HG03520 (cell line): ENCODE measurements at regions not wholly inside any gene's neighbourhood (a gene's known extent, or its start where the extent isn't known, plus 50 kb on each side); places are given as distances from the start of the nearest gene placed in this dataset.

Source experiments
- ATAC-seq: cut with Tn5 transposase; IDR thresholded peaks from one replicate; pipeline ENCODE4 v1.9.1; 2021; ENCODE audit warnings: mild to moderate bottlenecking, moderate library complexity; ENCODE audit not compliant: unreplicated experiment

DNA sequence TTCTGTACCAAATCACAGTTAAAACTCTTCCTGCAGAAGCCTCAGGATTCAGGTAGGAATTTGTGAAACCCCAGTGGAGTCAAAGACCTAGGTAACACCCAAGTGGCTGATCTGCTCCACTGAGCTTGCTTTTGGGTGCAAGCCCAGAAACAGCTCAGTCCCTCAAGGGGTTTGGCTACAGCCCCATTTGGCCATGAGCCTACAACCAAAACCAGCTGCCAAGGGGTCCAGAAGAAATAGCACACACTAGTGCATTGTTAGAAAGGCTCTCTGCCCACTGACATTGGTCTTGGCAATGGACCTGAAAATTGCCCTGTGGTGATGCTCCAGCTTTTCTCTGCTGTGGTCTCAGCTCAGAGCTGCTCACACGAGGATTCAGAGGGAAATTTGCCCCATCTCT lies 577.4 kb upstream of the INTU start:
- ATAC-seq = no peak

DNA sequence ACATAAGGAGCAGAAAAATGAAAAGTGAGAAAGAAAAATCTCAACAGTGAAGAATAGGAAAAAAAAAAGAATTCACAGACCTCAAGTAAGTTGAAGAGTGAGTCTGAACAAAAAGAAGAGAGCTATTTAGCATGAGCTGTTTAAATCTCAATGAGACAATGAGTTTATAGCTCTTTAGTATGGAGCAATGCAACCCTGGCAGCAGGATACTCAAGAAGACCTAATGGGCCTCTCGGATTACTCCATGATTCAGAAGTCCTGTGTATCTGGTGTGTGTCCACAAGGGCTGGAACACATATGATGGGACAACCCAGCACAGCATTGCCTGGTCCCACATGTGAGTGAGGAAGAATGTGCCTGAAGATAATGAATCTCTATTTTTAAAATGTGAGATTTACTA lies 563.1 kb upstream of the INTU start:
- no peak for ATAC-seq

DNA sequence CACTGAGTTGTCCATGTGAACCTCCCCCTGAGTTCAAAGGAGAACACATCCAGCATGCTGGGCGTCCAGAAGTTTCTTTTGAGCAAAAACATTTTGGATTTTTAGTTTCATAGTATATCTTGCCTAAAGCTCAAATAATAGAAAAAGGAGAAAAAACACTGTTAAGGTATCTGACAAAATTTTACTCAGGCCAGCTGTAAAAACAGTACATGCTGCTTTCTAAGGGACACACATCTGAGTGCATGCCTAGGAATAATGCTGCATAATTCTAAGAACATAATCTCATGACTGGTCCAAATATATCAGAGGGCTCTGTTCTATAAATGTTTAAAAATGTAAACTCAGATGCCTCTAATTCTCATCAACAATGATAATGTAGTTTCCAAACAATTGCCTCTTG lies 561.3 kb upstream of the INTU start:
- no peak for ATAC-seq

DNA sequence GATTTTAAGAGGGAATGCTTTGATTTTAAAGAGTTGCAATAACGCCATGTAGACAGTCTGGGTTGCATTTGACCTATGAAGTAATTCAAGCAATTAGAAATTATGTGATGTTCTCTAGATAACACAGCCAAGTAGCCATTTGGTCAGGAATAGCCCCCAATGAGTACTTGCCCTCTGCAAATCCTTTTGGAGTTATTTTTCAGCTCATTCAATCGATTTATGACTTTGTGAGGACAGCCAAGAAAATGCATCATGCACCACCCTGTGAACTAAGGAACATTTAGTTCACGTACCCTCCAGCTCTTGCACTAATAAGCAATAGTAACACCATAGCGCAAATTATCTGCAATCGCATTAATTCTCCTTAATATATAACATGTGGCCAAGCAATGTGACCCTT lies 552.6 kb upstream of the INTU start:
- no peak for ATAC-seq

DNA sequence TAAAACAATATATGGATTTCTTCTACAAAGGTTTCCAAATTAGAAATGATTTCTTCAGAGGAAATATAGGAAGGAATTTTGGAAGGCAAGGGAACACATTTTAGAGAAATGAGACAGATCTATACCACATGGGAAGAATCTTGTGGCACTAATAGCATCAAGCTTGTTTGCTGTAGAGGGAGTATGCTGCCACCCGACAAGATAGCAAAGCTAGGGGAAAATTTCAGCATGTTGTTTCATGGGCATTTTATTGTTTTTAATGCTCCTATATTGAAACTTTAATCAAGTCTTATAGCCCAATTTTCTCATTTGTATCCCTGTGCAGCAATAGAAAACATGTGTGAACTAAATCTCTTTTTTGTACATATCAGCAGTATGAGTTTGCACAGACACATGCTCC lies 551.7 kb upstream of the INTU start:
- ATAC-seq = no peak

DNA sequence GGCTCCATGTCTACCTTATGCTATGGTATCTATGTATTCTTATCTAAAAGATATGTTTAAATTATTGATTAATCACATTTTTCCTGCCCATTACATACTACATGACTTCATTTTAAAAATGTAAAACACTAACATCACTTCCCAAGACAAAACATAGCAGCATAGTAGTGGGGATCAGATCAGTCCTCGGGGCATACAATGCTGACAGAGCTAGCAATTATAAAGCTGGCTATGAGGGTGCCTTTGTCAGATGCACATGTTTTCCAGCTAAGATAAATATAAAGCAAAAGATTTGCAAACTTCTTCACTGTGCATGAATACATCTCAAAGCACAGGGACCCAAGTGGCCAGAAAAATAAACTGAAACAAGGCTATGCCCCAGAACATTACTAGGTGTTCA lies 549.8 kb upstream of the INTU start:
- ATAC-seq = no peak

DNA sequence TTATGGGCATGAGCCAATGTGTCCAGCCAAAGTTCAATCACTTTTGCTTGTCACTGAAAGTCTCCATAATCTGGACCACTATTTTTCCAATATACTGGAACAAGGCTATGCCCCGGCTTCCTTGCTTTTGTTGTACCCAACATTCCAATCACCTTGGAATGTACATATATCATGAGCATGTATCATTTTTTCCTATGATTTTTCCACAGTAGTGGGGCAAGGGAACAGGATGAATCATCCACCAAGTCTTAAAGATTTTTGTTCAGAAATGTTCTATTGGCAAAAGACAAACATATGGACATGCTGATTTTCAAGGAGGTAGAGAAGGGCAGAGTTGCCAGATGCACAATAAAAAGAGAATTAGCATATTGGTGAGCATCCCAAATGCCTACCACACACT lies 548.1 kb upstream of the INTU start:
- ATAC-seq = no peak

DNA sequence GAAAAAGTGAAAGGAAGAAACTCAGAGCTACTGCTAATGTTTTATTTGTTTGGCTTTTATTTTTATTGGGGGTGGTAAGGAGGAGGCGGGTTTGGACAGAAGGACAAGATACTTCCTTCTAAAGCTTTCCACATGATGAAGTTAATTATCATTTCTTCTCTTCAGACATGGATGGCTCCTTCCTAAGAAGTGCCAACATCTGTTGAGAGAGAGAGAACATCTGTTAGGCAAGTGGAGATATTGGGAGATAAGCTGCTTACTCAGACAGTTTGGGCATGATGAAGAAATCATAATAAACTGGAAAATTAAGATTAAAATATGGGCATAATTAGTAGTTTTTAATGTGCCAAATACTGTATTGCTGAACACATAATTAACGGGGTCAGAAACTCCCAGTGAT lies 535.7 kb upstream of the INTU start:
- ATAC-seq = no peak

DNA sequence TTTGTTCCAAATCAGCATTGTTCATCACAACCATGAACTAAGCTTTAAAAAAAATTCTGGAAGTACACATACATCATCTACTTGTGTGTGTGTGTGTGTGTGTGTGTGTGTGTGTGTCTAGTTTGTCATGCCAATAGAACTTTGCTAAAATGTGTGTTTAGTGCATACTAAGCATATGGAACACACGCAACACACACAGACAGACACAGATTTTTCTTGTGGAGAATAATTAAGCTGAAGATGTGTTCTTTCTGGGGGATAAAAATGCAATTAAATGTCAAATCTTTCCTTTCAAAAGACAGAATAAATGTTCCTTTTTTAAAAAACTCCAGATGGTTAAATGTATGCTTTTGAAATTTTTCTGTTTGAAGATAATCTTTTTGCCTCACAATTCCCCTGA lies 530.4 kb upstream of the INTU start:
- ATAC-seq = no peak

DNA sequence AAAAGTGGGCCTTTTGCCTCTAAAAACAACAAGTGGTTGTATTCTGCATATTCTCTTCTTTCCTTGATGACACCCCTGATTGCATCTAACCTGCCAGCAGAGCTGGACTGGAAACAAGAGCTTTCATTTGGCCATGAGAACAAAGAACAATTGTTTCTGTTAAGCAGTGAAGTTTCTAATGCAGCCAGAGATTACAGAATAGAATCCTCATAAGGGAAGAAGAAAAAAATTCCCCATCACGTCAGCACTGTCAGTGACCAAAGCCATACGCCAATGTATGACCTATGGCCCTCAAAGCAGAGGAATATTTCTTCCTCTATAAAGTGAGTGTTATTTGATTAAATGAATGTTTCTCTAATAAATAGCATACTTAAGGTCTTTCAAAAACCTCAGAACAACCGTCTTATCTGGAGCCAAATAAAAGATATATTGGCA lies 529.1 kb upstream of the INTU start:
- ATAC-seq = no peak

DNA sequence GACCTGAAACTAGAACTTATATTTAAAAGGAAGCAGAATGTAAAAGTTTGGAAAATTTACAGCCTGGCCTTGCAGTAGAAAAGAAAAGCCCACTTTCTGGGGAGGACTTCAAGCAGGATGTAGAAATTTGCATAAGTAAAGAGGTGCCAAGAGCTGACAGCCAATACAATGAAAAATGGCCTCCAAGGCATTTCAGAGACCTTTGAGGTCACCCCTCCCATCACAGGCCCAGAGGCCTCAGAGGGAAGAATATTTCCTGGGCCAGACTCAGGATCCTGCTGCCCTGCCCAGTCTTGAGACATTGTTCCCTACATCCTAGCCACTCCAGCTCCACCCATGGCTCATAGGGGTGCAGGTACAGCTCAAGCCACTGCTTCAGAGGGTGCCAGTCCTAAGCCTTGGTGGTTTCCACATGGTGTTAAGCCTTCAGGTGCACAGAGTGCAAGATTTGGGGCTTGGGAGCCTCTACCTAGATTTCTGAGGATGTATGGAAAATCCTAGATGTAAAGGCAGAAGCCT lies 518.9 kb upstream of the INTU start:
- ATAC-seq = no peak

DNA sequence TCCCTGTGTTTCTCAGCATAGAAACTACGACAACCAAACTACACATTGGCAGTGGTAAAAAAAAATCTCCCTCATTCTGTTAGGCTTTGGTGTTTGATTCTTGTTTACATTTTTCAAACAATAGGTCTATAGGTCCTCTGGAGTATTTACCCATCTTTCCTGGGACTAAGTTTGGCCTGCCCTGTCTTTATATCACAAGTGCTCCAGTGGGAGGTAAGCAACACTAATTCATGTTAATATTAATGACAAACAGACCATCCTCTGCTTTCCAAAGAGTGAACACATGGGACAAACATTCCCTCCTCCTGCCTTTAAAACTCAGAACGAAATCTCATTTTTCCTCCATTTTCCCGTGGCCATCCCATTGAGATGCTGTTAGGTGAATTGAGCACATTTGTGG lies 514.1 kb upstream of the INTU start:
- ATAC-seq = no peak

DNA sequence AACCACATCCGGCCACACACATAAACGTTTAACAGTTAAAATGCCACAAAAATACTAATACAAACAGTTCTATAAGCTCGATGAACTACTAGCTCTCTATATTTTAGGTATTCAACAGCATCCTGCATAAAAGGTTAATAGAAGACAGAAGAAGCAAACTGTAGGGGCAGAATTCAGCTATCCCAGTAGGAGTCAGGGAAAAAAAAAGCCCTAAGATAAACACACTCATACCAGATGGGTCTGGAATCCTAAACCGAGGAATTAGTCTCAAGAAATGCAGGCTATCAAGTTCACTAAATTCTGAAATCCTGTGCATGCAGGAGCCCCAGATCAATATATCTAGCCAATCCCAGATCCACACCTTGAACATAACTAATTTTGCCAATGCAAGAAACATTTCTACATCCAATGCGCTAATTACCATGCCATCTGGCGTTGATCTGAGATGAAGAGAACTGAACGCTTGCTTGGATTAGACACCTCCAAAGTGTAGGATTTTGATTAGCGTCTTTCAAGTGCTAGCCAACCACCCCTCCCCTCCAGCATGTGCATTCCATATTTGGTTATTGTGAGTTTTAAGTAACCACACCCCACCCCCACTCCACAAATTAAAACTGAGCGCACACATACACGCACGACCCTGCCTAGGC lies 512.2 kb upstream of the INTU start:
- no peak for ATAC-seq

DNA sequence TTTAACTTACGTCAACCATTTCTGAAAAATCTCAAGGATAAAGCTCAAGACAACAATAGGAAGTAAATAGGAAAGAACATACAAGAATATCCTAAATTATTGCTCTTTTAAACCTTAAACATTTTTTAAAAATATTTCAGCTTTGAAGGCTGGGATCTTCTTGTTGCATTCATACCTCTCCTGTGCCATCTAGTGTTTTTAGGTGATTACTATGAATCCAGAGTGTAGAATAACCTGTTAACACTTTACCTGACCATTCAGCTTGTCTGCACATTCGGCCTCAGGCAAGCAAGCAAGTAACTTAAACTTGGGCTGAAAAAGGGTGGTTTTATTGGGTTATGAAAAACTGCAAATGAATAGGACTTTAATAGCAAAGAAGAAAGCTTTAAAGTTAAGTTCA lies 507.8 kb upstream of the INTU start:
- ATAC-seq = no peak

DNA sequence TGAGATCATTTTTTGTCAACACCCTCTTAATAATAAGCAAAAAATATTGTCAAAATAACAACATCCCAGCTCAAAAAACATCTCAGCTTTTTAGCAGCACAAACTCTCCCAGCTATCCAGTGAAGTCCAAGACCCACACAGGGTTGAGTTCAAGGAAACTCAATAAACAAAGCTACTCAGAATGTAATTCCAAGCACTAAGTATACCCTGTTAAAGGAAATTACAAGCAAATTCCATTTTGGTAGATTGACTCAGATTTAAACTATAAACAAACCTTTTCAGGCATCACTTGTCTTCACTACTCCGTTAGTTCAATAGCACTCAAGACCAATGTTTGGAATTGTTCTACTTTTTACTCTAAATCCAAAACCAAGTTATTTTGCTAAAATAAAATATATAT lies 506.0 kb upstream of the INTU start:
- ATAC-seq = no peak

DNA sequence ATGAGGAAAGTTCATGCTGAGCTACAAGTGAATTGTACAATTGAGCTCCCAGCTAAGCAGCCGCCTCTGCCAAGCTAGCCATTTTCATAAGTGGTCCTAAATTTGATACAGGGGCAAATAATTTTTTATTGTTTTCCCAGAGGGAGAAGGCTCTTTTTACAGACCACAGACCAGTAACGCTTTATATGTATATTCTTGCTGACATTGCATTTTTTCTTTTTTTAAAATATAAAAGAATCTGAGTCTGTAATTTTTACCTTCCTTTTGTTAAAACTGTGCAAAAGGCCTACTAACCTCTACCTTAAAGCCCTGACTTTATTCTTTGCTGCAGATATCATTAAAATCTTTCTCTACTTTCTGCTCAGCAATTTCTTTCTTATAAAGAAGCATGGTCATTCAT lies 501.2 kb upstream of the INTU start:
- ATAC-seq = no peak

DNA sequence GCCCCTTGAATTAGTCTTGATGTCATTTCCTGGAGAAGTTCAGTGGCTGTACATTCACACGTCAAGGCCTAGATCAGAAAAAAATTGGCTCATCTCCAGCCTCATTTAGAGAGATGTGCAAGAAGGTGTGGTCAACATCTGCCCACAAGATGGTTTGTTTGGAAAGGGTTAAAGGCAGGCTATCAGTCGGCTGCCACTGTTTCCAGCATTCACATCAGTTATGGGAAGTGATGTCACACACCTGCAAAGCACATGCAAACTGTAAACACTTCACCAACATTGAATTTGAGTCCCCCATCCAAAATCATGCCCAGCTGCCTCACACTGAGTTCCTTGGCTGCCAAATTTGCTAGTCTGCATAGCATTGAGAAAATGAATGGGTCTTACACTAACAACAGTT lies 498.3 kb upstream of the INTU start:
- ATAC-seq = no peak

DNA sequence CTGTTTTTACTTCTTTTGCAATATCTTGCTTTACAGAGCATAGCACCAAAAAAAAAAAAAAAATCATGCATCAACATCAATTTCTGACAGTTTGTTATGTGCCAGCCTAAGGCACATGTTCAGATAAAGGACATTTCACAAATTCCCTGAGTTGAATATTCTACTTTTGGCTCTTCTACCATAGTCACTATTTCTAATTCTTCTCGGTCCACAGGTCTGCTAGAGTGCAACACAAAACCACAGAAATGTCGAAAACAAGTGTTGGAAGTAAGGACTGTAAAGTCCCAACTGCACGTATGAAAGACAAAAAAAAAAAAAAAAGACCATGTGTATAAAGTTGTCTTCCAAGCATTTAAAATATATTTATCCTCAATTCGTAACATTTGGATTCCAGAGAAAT lies 494.2 kb upstream of the INTU start:
- ATAC-seq = no peak

DNA sequence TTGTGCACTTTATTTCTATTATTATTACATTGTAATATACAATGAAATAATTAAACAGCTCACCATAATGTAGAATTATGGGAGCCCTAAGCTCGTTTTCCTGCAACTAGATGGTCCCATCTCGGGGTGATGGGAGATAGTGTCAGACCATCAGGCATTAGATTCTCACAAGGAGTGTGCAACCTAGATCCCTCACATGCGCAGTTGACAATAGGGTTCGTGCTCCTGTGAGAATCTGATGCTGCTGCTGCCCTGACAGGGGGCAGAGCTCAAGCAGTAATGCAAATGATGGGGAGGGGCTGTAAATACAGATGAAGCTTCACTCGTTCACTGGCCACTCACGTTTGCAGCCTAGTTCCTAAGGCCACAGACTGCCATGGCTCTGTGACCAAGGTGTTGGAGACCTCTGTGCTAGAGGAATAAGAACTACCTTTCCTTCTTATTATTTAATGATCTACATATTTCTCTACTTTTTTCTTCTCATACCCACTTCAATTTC lies 492.9 kb upstream of the INTU start:
- ATAC-seq = no peak

DNA sequence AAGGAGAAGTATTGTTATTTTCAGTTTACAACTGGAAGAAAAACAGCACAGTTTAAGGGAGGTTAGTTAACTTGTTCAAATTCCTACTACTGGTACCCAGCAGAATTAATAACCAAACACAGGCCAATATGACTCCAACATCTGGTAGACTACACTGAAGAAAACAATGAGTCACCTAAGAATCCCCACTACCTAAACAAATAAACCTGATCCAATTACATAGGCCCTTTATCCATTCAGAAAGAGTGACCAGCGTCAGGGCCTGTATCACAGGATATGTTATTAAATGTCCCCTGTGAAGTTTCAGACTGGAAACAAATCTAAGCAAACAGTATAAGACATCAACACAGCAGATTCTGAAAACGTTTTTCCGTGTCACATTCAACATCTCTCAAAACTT lies 492.5 kb upstream of the INTU start:
- no peak for ATAC-seq

DNA sequence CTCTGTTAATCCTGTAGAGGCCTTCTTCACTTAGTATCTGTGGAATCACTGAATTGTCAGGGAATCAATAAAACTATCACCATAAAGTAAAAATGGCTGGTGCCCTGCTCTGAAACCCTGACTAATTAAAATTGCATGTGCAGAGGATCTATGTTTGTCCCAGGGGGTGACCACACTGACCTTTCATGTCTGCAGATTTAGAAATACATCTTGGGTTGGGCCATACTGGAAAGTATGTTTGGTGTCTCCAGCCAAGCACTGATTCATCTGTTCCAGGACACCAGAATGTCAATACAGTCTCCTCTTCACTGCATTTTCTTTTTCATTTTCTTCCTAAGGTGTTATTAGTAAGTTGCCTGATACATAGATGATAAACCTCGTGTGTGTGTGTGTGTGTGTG lies 490.9 kb upstream of the INTU start:
- ATAC-seq = no peak

DNA sequence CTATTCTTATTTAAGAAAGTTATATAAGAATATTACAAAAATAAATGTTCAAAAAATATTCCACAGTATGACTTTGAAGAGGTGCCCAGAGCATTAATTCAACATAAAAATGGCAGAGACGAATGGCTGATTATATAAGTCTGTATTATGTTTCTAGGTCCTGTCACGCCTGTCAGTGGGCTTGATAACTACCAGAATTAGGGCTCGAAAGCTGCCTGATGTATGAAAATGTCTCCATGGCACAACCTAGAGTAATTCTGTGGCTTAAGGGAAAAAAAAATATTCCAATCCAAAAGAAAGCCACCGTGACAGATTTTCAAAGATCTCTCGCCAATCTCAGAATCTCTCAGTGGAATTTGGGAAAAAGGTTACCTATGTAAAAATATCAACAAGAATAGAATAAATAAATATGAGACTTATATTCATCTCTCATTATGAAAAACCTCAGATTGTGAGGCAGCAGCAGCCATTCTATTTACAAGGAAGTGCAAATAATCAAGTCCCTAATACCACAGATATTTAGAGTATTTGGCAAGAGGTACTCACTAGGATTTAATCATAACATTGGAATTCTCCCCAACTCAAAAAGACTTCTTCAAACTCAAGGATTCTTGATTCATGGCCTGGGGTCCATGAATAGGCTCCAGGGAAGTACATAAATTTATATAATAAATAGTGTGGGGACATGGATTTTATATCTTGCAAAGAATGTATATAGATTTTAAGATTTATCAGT lies 489.1 kb upstream of the INTU start:
- no peak for ATAC-seq
